NCI-H187 treated with DMSO at 0.1 percent for 48 hours (cell line): ENCODE measurements at regions not wholly inside any gene's neighbourhood (a gene's known extent, or its start where the extent isn't known, plus 50 kb on each side); places are given as distances from the start of the nearest gene placed in this dataset.

Experiments used
- DNase-seq: peaks from one replicate; lab custom pipeline; 2025; lab: John Stamatoyannopoulos, UW

GRCh38 chr2:128437204-128437565 is 118.5 kb upstream of the HS6ST1 start:
- no peak for DNase-seq

GRCh38 chr2:128438091-128438490 is 119.4 kb upstream of the HS6ST1 start:
- no peak for DNase-seq

GRCh38 chr2:128438586-128438985 is 119.9 kb upstream of the HS6ST1 start:
- no peak for DNase-seq

- DNase-seq: no peak
These were observed 120.5 kb upstream of the HS6ST1 start for GRCh38 chr2:128439031-128439790.

- no peak for DNase-seq
These were observed 121.4 kb upstream of the HS6ST1 start for GRCh38 chr2:128439791-128440665.

- DNase-seq: no peak
These were observed 122.1 kb upstream of the HS6ST1 start for GRCh38 chr2:128440666-128441340.

- no peak for DNase-seq
These were observed 122.8 kb upstream of the HS6ST1 start for GRCh38 chr2:128441341-128442052.

GRCh38 chr2:128442053-128442751 is 123.5 kb upstream of the HS6ST1 start:
- DNase-seq: no peak

GRCh38 chr2:128442891-128443302 is 124.2 kb upstream of the HS6ST1 start:
- no peak for DNase-seq

- DNase-seq: no peak
These were observed 125.6 kb upstream of the HS6ST1 start for GRCh38 chr2:128444121-128444771.

- DNase-seq: no peak
These were observed 126.3 kb upstream of the HS6ST1 start for GRCh38 chr2:128444816-128445522.

GRCh38 chr2:128445523-128445900 is 126.8 kb upstream of the HS6ST1 start:
- no peak for DNase-seq

GRCh38 chr2:128446049-128446873 is 127.6 kb upstream of the HS6ST1 start:
- DNase-seq: no peak

- DNase-seq: no peak
These were observed 128.3 kb upstream of the HS6ST1 start for GRCh38 chr2:128446874-128447537.

GRCh38 chr2:128447538-128447995 is 128.9 kb upstream of the HS6ST1 start:
- no peak for DNase-seq

GRCh38 chr2:128448331-128449225 is 129.9 kb upstream of the HS6ST1 start:
- DNase-seq: no peak

- DNase-seq: no peak
These were observed 130.8 kb upstream of the HS6ST1 start for GRCh38 chr2:128449226-128450061.
